ENCODE measurements at regions not wholly inside any gene's neighbourhood (a gene's known extent, or its start where the extent isn't known, plus 50 kb on each side); places are given as distances from the start of the nearest gene placed in this dataset.

DNA sequence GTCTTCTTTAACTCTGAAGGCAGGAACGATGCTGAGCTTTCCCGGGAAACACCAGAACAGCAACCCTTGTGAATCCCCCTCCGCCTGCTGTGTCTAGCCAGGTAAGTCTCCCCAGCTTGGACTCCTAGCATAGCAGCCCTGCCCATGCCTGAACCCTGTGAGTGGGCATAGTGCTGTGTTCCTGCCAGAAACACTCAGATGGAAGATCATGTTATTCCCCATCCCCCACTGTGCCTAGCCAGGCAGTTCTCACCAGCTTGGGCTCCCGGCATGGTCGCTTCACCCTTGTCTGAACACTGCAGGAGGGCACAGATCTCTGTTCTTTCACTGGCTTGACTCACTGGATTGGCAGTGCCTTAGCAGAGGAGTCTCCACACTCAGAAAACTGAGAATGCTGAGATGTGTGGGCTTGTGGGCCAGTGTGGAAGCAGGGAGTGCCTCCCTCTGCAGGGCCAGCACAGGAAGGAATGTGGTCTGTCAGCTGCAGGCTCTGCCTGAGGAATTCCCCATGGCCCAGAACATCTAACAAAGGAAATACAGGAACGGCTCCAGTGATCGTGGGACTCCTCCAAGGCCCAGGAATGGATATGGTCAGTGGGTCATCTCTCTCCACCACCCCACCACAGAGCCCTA is 440.1 kb upstream of the ADGRB3 start:
- TF ChIP-seq FOXK2 (IDR thresholded peaks at IDR 0.05) (no peak), ARNT (IDR thresholded peaks at IDR 0.05) (no peak), BHLHE40 (IDR thresholded peaks at IDR 0.05; ENCODE audit: borderline replicate concordance) (no peak), TARDBP (IDR thresholded peaks at IDR 0.05) (no peak), NFRKB (IDR thresholded peaks at IDR 0.05) (no peak), CTBP1 (IDR thresholded peaks at IDR 0.05; ENCODE audit: borderline replicate concordance) (no peak), ZNF384 (IDR thresholded peaks at IDR 0.05) (no peak), ELF4 (IDR thresholded peaks at IDR 0.05) (no peak), FOXA1 (IDR thresholded peaks at IDR 0.05) (no peak)
- TF ChIP-seq, protein P1, sequence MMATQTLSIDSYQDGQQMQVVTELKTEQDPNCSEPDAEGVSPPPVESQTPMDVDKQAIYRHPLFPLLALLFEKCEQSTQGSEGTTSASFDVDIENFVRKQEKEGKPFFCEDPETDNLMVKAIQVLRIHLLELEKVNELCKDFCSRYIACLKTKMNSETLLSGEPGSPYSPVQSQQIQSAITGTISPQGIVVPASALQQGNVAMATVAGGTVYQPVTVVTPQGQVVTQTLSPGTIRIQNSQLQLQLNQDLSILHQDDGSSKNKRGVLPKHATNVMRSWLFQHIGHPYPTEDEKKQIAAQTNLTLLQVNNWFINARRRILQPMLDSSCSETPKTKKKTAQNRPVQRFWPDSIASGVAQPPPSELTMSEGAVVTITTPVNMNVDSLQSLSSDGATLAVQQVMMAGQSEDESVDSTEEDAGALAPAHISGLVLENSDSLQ (IDR thresholded peaks at IDR 0.05) = no peak
